Calu3 (cell line): ENCODE measurements at regions not wholly inside any gene's neighbourhood (a gene's known extent, or its start where the extent isn't known, plus 50 kb on each side); places are given as distances from the start of the nearest gene placed in this dataset.

Experiments used
- BruUV-seq: library from RNA; stranded (reverse); fragments of 400-500 nt; replicated peaks from 2 replicates; lab custom pipeline; 2021; lab: Mats Ljungman, UMichigan
- CTCF ChIA-PET: fragments of 300-600 bp; sonication (Branson Sonifier 250); formaldehyde crosslinking; loops from one replicate; lab custom pipeline; 2022; ENCODE audit warnings: antibody characterized with exemption; lab: Charles Lee
- DNase-seq: peaks from one replicate; pipeline ENCODE4 v3.0.0; 2022
- H3K27ac Mint-ChIP-seq: one replicate; pipeline ENCODE4 v1.8.0; 2022; ENCODE audit warnings: mixed read lengths; ENCODE audit not compliant: unreplicated experiment
- H3K27me3 Mint-ChIP-seq: one replicate; pipeline ENCODE4 v1.8.0; 2022; ENCODE audit warnings: mixed read lengths; ENCODE audit not compliant: unreplicated experiment
- H3K36me3 Mint-ChIP-seq: one replicate; pipeline ENCODE4 v1.8.0; 2022; ENCODE audit warnings: mild to moderate bottlenecking, moderate library complexity, mixed read lengths; ENCODE audit not compliant: insufficient read depth, unreplicated experiment
- H3K4me1 Mint-ChIP-seq: one replicate; pipeline ENCODE4 v1.8.0; 2022; ENCODE audit warnings: mild to moderate bottlenecking, low read depth, mixed read lengths; ENCODE audit not compliant: unreplicated experiment
- H3K4me3 Mint-ChIP-seq: one replicate; pipeline ENCODE4 v1.8.0; 2022; ENCODE audit warnings: mild to moderate bottlenecking, low read depth, moderate library complexity, mixed read lengths; ENCODE audit not compliant: unreplicated experiment
- H3K9me3 Mint-ChIP-seq: one replicate; pipeline ENCODE4 v1.8.0; 2022; ENCODE audit warnings: low read depth, mixed read lengths; ENCODE audit not compliant: unreplicated experiment
- intact Hi-C: fragments of 100-400 bp; cut with micrococcal nuclease; formaldehyde crosslinking; loops from one replicate; pipeline ENCODE4 v1.10.0; 2022; ENCODE audit not compliant: unreplicated experiment
- TF ChIP-seq, protein P1 (sequence below): fragments of 200-600 bp; IDR thresholded peaks from one replicate; pipeline ENCODE4 v1.8.0; 2022; ENCODE audit warnings: antibody characterized with exemption; ENCODE audit not compliant: unreplicated experiment

DNA sequence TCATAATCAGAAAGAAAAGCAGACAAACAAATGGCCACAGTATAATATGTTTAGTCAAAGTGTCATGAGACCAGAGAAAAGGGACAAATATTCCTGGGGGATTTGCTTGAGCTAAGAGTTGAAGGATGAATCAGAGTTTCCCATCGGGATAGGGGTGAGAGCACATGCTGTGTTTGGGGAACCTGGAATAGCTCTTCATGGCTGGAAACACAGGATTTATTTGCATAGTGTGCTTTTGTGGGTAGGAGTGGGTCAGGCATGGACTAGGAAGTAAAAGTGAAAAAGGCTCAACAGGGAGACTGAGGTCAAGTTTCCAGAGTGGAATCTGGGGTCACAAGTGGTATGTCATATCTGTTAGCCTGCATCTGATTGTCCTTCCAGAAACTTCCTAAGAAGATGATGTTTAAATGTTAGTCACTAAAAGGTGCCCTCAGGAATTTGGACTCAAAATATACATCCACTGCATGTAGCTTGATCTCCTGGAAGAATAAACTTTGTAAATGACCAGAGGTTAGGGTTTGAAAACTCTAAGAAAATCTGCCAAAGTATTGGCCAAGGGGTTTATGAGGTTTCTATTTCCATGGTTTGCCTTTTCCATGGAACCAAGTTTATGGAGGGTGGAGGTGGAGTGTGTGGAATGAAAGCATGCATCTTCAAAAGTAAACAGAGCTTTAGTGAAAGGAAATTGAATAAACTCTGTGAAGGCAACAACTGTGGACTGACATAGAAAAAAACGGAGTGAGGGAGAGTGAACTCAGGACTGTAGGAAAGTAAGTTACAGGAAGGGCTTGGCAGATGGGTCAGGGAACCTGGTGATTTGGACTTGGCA is 344.6 kb downstream of the C12orf75 start:
- no peak for DNase-seq
- no peak overlapping the region for H3K4me3 Mint-ChIP-seq
- intact Hi-C loops, result no loop called here
- peaks cover 51% of the 10 kb centered on the region for H3K27me3 Mint-ChIP-seq
- H3K9me3 Mint-ChIP-seq, result peaks cover 2% of the 10 kb centered on the region
- no peak overlapping the region for H3K27ac Mint-ChIP-seq
- H3K4me1 Mint-ChIP-seq, result no peaks in the 10 kb centered on the region
- TF ChIP-seq, protein P1, sequence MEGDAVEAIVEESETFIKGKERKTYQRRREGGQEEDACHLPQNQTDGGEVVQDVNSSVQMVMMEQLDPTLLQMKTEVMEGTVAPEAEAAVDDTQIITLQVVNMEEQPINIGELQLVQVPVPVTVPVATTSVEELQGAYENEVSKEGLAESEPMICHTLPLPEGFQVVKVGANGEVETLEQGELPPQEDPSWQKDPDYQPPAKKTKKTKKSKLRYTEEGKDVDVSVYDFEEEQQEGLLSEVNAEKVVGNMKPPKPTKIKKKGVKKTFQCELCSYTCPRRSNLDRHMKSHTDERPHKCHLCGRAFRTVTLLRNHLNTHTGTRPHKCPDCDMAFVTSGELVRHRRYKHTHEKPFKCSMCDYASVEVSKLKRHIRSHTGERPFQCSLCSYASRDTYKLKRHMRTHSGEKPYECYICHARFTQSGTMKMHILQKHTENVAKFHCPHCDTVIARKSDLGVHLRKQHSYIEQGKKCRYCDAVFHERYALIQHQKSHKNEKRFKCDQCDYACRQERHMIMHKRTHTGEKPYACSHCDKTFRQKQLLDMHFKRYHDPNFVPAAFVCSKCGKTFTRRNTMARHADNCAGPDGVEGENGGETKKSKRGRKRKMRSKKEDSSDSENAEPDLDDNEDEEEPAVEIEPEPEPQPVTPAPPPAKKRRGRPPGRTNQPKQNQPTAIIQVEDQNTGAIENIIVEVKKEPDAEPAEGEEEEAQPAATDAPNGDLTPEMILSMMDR, result no peak
- no TSS peak for BruUV-seq
- no peaks in the 10 kb centered on the region for H3K36me3 Mint-ChIP-seq
- CTCF ChIA-PET, result no interaction called here

DNA sequence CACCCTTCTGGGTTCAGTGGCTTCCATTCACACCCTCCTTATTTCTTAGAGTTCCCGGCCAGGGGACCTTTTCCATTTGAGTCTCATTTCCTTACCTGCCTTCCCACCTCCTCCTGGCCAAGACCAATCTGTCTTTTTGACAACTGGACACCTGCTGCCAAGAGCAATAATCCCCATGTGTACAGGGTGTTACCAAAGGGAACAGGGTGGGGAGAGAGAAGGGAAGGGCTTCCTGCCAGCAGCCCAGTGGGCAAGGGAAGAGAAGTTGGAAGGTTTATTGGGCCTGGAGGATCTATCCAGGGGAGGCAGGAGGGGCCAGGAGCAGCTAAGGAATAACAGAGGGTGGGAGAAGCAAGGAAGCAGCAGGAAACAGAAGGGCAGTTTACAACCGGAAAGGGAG is 346.2 kb downstream of the C12orf75 start:
- intact Hi-C loops, result no loop called here
- Mint-ChIP-seq H3K27ac (no peak overlapping the region), H3K36me3 (no peaks in the 10 kb centered on the region), H3K4me1 (no peaks in the 10 kb centered on the region), H3K4me3 (no peak overlapping the region), H3K27me3 (peaks cover 50% of the 10 kb centered on the region), H3K9me3 (peaks cover 2% of the 10 kb centered on the region)
- DNase-seq, result no peak
- no TSS peak for BruUV-seq
- TF ChIP-seq, protein P1, result no peak
- CTCF ChIA-PET, result no interaction called here

- Mint-ChIP-seq H3K4me1 (no peaks in the 10 kb centered on the region), H3K27me3 (peaks cover 60% of the 10 kb centered on the region), H3K9me3 (peaks cover 2% of the 10 kb centered on the region), H3K4me3 (no peak overlapping the region), H3K36me3 (no peaks in the 10 kb centered on the region), H3K27ac (no peak overlapping the region)
- CTCF ChIA-PET, result no interaction called here
- no peak for DNase-seq
- no TSS peak for BruUV-seq
- TF ChIP-seq, protein P1, result no peak
- intact Hi-C loops, result no loop called here
These were observed 347.2 kb downstream of the C12orf75 start for GRCh38 chr12:105677672-105678071.

GRCh38 chr12:105679982-105680381 is 349.5 kb downstream of the C12orf75 start:
- H3K27ac Mint-ChIP-seq, result no peak overlapping the region
- no peak for DNase-seq
- H3K36me3 Mint-ChIP-seq, result no peaks in the 10 kb centered on the region
- no peaks in the 10 kb centered on the region for H3K9me3 Mint-ChIP-seq
- no TSS peak for BruUV-seq
- CTCF ChIA-PET, result interaction anchor here (0.6 kb wide), 1 partner anchor 33 kb away, joined by 6 read pairs; no protein-coding TSS in a partner anchor
- no peak overlapping the region for H3K4me3 Mint-ChIP-seq
- peaks cover 73% of the 10 kb centered on the region for H3K27me3 Mint-ChIP-seq
- TF ChIP-seq, protein P1, result no peak
- intact Hi-C loops, result no loop called here
- no peaks in the 10 kb centered on the region for H3K4me1 Mint-ChIP-seq
